ENCODE measurements at regions not wholly inside any gene's neighbourhood (a gene's known extent, or its start where the extent isn't known, plus 50 kb on each side); places are given as distances from the start of the nearest gene placed in this dataset.

DNA sequence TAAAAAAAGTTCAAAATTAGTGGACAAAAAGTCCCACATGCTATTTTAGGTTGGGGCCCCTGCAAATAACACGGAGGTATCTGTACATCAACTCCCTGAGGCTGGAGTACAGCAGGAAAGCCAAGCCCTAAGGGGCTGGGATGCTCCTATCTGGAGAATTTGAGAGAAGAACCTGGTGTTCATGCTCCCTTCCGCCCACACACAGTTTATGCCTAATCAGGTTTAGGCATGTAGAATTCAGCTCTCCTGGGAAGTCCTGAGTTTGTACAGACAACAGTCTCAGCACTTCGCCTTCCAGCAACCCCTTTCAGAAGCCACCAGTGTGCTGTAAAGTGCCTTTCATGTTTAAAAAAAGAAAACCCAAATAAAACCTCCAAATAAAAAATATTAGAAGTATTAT lies 237.3 kb upstream of the GRIP1 start:
- no peak for DNase-seq

GRCh38 chr12:66919466-66919865 lies 240.6 kb upstream of the GRIP1 start:
- DNase-seq = no peak

- DNase-seq = no peak
Measured at GRCh38 chr12:66920205-66920604, 241.3 kb upstream of the GRIP1 start.

DNA sequence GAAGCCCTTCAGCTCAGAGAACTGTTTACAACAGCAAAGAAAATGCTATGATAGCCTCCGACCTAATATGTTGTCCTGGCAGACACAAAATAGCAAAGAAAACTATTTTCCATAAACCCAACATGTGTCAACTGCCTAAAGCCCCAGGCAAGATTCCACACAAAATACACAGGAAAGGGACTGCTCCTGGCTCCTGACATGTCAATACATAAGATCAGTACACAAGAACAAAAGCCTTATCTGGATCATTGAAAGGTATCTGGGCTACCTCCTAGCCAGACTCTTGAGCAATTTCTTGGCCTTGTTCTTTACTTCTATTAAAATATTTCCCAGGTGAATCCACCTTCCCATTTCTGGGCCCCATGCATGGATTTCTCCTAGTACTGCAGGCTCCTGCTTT lies 242.3 kb upstream of the GRIP1 start:
- no peak for DNase-seq

- DNase-seq = no peak
Measured at GRCh38 chr12:66925083-66925482, 246.2 kb upstream of the GRIP1 start.

GRCh38 chr12:66929121-66929520 lies 250.2 kb upstream of the GRIP1 start:
- DNase-seq = no peak

DNA sequence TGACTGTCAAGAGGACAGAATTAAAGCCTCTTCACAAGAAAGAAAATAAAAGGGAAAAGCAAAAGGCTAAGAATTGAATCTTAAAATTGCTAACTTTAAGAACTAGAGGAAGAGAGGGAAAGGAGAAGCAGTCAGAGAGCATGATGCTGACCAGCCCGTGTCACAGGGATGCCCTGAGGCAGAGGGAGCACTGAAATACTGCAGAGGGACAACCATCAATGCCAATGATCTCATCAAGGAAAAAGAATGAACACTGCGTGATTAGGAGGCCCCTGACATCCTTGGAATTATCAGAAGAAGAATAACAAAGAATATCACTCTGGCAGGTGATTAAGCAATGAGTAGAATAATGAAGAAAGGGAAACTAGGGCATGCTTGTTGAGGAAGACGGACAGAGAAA lies 252.2 kb upstream of the GRIP1 start:
- no peak for DNase-seq

GRCh38 chr12:66932126-66932525 lies 253.2 kb upstream of the GRIP1 start:
- no peak for DNase-seq

GRCh38 chr12:66934302-66935062 lies 255.6 kb upstream of the GRIP1 start:
- DNase-seq = no peak

DNA sequence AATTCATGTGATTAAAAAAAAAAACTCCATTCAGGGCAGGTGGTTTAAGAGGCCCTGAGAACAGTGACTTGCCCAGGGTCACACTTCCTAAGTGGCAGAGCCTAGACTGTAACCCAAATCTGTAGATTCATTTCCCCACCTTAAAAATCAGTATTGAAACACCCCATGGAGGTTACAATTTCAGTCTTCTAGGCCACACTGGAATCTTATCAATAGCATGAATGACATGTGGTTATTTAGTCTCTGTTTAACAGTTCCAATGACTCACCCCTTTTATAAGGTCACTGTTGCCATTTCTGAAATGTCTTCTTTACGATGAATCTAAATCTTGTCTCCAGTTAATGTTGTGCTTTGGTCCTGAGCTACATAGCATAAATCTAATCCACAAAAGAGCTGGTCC lies 262.3 kb upstream of the GRIP1 start:
- no peak for DNase-seq

GRCh38 chr12:66942741-66943465 lies 264.0 kb upstream of the GRIP1 start:
- no peak for DNase-seq

DNA sequence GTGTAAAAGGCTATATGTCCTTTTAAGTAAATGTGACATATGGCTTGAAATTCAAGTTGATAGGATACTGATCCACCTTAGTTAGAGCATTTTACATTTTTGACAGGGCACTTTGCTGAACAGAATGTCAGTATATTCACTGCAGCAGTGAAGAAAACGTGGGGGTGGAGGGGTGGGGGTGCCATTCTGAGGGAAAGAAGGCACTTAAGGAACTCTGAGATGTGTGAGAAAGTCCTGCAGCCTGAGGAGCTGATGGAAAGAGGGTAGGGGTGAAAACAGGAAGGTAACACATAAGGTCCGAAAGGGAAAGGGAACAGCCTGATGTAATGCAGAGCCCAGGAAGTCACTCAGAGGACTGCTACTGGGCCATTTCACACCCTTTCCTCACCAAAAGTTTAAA lies 265.5 kb upstream of the GRIP1 start:
- DNase-seq = no peak

- no peak for DNase-seq
Measured at GRCh38 chr12:66945189-66945817, 266.4 kb upstream of the GRIP1 start.

- DNase-seq = no peak
Measured at GRCh38 chr12:66947119-66947518, 268.2 kb upstream of the GRIP1 start.

GRCh38 chr12:66952668-66953067 lies 273.8 kb upstream of the GRIP1 start:
- DNase-seq = no peak

GRCh38 chr12:66956300-66956699 lies 277.4 kb upstream of the GRIP1 start:
- DNase-seq = no peak

DNA sequence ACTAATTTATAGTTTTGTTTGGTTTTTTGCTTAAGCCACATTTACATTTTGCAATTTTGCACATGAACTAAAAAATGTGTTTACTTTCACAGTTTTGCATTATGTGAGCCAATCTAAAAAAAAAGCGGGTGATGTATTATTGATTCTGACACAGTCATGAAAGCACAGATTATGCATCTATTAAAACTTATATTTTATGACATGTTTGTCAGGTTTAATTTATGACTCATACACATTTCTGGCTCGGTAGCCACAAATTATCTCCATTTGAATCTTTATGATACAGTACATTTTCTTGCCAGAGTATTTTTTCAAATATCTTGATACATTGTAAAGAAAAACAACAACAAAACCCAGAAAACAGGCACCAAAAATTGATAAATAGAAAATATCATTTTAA lies 280.4 kb upstream of the GRIP1 start:
- DNase-seq = no peak

DNA sequence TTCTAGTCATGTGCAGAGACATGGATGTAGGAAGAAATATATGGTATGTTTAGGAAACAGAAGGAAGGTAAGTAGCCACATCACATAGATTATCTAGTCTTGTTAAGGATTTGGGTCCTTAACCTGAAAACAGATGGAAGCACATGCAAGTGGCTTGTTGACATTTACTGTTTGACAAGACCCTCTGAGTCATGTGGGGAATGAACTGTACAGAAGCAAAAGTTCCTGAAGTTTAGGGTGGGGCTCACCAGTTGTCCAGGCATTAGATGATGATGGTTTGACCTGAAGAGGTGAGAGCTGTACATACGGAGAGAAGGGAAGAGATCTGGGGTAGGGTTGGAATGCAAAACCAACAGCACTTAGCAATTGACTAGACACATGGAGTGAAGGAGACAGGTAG lies 281.1 kb upstream of the GRIP1 start:
- no peak for DNase-seq

DNA sequence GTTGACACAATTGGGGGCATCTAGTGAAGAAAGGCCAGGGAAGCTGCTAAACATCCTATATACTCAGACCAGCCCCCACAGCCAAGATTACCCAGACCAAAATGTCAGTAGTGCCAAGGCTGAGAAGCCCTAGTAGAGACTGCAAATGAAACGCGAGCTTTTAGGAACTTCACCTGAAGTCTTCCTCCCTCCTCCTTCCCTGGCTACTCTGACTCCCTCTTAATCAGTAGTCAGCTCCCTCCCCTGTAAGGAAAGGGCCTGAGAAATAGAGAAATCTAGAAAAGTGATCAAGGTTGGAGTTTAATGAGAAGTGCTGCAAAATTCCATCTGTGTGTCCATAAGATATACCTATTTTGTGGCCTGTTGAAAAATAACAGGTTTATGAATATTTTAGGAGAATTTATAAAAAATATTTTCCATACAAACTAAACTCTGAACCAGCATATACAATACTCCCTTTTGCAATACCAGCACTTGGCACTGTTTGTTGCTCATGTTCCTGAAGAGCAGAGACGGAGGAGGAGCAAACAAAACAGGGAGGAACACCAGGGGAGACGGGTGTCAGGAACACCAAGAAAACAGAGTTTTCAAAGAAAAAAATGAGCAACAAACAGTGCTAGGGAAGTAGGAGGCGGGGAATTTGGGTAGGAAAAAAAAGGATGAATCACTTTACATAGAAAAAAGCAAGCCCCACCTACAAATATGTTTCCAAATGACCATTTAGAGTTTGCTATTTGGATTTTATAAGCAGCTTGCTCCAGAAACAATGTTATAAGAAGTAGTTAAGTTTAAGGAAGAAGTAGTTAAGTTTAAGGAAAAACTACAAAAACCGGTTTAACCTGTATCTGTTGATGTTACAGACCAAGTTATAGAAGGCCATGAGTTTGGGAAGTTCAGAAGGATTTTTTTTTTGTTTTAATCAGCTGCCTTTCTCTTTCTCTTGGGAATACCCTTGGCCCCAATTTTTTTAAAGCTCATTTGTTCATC lies 282.1 kb upstream of the GRIP1 start:
- no peak for DNase-seq

- DNase-seq = no peak
Measured at GRCh38 chr12:66962290-66962689, 283.4 kb upstream of the GRIP1 start.

GRCh38 chr12:66963901-66964300 lies 285.0 kb upstream of the GRIP1 start:
- DNase-seq = no peak

- DNase-seq = no peak
Measured at GRCh38 chr12:66964629-66965028, 285.8 kb upstream of the GRIP1 start.

GRCh38 chr12:66965621-66966020 lies 286.7 kb upstream of the GRIP1 start:
- DNase-seq = no peak

All from NCI-H187 treated with DMSO at 0.1 percent for 48 hours (cell line).